Upper lobe of right lung (tissue), 1 donor: ENCODE measurements at regions not wholly inside any gene's neighbourhood (a gene's known extent, or its start where the extent isn't known, plus 50 kb on each side); places are given as distances from the start of the nearest gene placed in this dataset.
"Not testable (repeated sequence)": the region's sequence is repeated elsewhere in the genome, so short reads cannot be mapped to it uniquely, and the experiment has no call there.

Experiments
- ATAC-seq: fragments of 200-7000 bp; cut with Tn5 transposase; one replicate; pipeline ENCODE4 v1.9.1; 2020; ENCODE audit warnings: mild to moderate bottlenecking, moderate library complexity
- DNase-seq: peaks from one replicate; pipeline ENCODE4 v3.0.0-alpha.2; 2020
- H3K27ac ChIP-seq: fragments of 200-600 bp; one replicate; pipeline ENCODE4 v1.8.0; 2022
- H3K27me3 ChIP-seq: fragments of 200-600 bp; one replicate; pipeline ENCODE4 v1.8.0; 2022; ENCODE audit warnings: mild to moderate bottlenecking
- H3K36me3 ChIP-seq: fragments of 200-600 bp; one replicate; pipeline ENCODE4 v1.8.0; 2022
- H3K4me1 ChIP-seq: fragments of 200-600 bp; one replicate; pipeline ENCODE4 v1.8.0; 2022
- H3K4me3 ChIP-seq: fragments of 200-600 bp; one replicate; pipeline ENCODE4 v1.8.0; 2022; ENCODE audit warnings: mild to moderate bottlenecking
- H3K9me3 ChIP-seq: fragments of 200-600 bp; one replicate; pipeline ENCODE4 v1.8.0; 2022
- intact Hi-C: fragments of 100-400 bp; cut with DNase I; formaldehyde crosslinking; loops from one replicate; pipeline ENCODE4 v1.11.0; 2022
- TF ChIP-seq, protein P1 (sequence below): fragments of 200-600 bp; IDR thresholded peaks from one replicate; pipeline ENCODE4 v1.8.0; 2022; ENCODE audit warnings: antibody characterized with exemption
- donor health status: DM: no; HTN: yes; CAD: no; lungs with severe emphysema.

DNA sequence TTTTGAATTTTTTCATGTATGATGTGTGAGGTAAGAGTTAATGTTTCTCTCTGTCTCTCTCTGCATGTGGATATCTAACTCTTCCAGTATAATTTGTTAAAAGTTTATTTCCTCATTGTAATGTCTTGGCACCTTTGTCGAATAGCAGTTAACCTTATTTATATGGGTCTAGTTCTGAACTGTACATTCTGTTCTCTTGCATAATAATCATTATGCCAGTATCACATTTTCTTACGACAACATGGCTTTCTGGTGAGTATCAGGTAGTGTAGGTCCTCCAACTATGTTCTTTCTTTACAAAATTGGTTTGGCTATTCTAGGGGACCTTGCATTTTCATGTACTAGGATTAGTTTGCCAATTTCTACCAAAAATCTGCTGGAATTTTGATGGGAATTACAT, 337.0 kb upstream of the FZD8 start:
- Histone ChIP-seq H3K27me3 (no peaks in the 10 kb centered on the region), H3K4me1 (no peaks in the 10 kb centered on the region), H3K27ac (no peak overlapping the region), H3K36me3 (no peaks in the 10 kb centered on the region), H3K9me3 (no peaks in the 10 kb centered on the region), H3K4me3 (no peak overlapping the region)
- ATAC-seq (no peak), DNase-seq (no peak)
- TF ChIP-seq, protein P1, sequence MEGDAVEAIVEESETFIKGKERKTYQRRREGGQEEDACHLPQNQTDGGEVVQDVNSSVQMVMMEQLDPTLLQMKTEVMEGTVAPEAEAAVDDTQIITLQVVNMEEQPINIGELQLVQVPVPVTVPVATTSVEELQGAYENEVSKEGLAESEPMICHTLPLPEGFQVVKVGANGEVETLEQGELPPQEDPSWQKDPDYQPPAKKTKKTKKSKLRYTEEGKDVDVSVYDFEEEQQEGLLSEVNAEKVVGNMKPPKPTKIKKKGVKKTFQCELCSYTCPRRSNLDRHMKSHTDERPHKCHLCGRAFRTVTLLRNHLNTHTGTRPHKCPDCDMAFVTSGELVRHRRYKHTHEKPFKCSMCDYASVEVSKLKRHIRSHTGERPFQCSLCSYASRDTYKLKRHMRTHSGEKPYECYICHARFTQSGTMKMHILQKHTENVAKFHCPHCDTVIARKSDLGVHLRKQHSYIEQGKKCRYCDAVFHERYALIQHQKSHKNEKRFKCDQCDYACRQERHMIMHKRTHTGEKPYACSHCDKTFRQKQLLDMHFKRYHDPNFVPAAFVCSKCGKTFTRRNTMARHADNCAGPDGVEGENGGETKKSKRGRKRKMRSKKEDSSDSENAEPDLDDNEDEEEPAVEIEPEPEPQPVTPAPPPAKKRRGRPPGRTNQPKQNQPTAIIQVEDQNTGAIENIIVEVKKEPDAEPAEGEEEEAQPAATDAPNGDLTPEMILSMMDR, result no peak
- intact Hi-C loops, result no loop called here

DNA sequence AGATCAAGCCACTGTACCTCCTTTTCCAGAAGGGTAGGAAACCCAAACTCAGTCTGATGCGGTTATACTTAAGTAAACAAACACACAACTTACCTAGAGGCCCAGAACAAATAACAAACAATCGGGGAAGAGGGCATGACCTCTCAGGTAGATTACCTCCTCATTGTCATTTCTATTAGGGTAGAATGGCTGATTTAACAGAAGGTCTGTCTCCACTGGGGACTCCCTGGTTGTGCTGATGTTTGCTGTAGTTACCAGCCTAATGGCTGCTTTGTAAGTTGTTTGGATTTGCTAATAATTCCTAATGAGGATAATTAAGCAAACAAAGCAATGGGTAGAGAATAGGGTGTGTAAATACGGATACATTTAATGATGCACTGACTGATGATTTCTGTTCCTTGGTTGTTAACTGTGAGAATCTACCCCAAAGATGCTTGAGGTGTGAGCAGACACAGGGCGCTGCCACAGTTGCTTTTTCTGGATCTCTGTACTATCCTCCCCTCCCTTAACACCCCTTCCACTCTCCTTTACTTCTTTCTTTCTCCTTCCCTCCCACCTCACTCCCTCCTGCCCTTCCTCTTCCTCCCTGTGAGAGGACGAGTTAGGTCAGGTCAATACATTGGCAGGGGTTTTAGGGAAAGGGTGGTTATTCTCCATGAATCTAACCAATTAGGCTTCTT, 332.0 kb upstream of the FZD8 start:
- not testable (repeated sequence) for ATAC-seq

DNA sequence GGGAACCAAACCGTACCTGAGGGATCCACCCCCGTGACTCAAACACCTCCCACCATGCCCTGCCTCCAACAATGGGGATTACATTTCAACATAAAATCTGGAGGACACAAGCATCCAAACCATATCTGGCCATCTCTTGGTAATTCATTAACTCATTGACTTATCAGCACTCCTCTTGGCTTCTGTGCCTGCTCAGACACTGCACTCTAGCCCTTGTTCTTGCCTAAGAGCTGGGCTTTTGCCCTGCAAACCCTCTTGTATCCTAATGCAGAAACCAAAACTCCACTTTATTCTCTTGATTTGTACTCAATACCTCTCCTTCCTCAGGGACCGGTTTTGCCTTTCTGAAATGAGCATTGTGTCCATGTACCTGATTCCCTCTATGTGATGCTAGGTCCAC, 330.2 kb upstream of the FZD8 start:
- Histone ChIP-seq H3K9me3 (no peaks in the 10 kb centered on the region), H3K4me1 (no peaks in the 10 kb centered on the region), H3K36me3 (no peaks in the 10 kb centered on the region), H3K27ac (no peak overlapping the region), H3K4me3 (no peak overlapping the region), H3K27me3 (no peaks in the 10 kb centered on the region)
- TF ChIP-seq, protein P1, result no peak
- intact Hi-C loops, result no loop called here
- no peak for DNase-seq
- ATAC-seq, result no peak

More for the DNA sequence above, 332.0 kb upstream of the FZD8 start:
- H3K36me3 ChIP-seq, H3K27ac ChIP-seq, H3K9me3 ChIP-seq, DNase-seq, H3K4me3 ChIP-seq, H3K4me1 ChIP-seq, intact Hi-C loops, H3K27me3 ChIP-seq: not testable (repeated sequence)

DNA sequence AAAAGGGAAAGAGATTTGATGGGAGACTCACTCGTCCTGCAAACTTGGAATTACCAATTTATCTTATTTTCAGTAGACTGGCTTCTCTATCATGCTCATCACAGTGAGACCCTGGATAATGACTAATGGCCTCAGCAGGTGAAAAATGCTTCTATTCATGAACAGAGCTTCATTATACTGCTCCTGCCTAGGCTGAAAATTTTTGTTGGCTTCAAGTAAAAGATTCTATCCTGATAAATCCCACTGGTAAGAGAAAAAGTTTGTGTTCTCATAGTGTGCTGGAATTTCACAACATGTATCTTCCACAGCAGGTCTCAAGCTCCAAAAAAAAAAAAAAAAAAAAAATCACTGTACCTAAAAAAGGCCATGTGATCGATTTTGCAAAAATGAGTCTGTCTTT, 329.3 kb upstream of the FZD8 start:
- ATAC-seq (no peak), DNase-seq (no peak)
- intact Hi-C loops, result no loop called here

DNA sequence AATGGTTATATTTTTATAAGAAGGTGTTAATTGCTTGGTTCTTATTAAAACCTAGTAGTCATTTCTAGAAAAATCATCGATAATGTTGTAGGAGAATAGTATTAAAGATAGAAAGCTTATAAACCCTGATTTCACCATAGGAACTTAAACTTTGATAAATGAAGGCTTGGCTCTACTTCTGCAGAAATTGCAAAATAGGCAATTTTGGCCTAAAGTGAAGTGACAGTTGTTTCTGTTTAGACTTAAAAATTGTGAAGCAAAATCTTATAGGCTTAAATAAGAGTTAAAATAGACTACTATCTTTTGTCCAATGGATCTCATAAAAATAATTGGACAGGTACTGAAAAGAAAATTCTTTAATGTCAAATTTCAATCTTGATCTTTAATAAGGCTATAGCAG, 321.6 kb upstream of the FZD8 start:
- no peak overlapping the region for H3K4me3 ChIP-seq
- no peaks in the 10 kb centered on the region for H3K36me3 ChIP-seq
- no peak for ATAC-seq
- no peak overlapping the region for H3K27ac ChIP-seq
- DNase-seq, result no peak
- H3K9me3 ChIP-seq, result no peaks in the 10 kb centered on the region
- TF ChIP-seq, protein P1, result no peak
- no peaks in the 10 kb centered on the region for H3K4me1 ChIP-seq
- H3K27me3 ChIP-seq, result no peaks in the 10 kb centered on the region
- intact Hi-C loops, result no loop called here

More for the DNA sequence above, 329.3 kb upstream of the FZD8 start:
- no peaks in the 10 kb centered on the region for H3K9me3 ChIP-seq
- no peaks in the 10 kb centered on the region for H3K36me3 ChIP-seq
- no peak overlapping the region for H3K4me3 ChIP-seq
- TF ChIP-seq, protein P1, result no peak
- H3K4me1 ChIP-seq, result no peaks in the 10 kb centered on the region
- H3K27ac ChIP-seq, result no peak overlapping the region
- no peaks in the 10 kb centered on the region for H3K27me3 ChIP-seq

DNA sequence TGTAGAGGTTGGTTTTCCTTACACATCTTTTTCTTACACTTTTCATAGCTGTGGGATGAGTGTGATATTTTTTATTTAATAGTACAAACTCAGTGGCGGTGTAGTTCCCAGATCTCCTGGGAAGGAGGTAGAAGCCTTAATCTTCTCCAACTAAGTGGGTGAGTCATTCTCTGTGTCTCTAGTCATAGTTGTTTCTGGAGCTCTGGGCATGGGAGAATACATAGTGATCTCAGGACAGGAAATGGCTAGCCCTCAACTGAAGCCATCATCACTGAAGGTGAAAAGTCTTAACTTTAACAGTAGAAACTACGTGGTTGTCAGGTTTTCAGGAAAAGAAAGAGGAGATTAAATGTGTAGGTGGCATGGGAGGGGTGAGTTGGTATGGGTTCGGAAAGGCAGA, 319.4 kb upstream of the FZD8 start:
- intact Hi-C loops, result no loop called here
- H3K27me3 ChIP-seq, result no peaks in the 10 kb centered on the region
- DNase-seq (no peak), ATAC-seq (no peak)
- TF ChIP-seq, protein P1, result no peak
- H3K4me1 ChIP-seq, result no peaks in the 10 kb centered on the region
- no peak overlapping the region for H3K27ac ChIP-seq
- H3K4me3 ChIP-seq, result no peak overlapping the region
- no peaks in the 10 kb centered on the region for H3K9me3 ChIP-seq
- no peaks in the 10 kb centered on the region for H3K36me3 ChIP-seq
